ENCODE measurements at regions not wholly inside any gene's neighbourhood (a gene's known extent, or its start where the extent isn't known, plus 50 kb on each side); places are given as distances from the start of the nearest gene placed in this dataset.

- Histone ChIP-seq H3K27ac (no peak overlapping the region), H3K4me1 (ENCODE audit: insufficient read depth) (peaks cover 3% of the 10 kb centered on the region), H3K9me3 (no peaks in the 10 kb centered on the region), H3K36me3 (no peaks in the 10 kb centered on the region), H3K4me3 (no peak overlapping the region), H3K27me3 (no peaks in the 10 kb centered on the region)
- no peak for DNase-seq
- no peak for TF ChIP-seq POLR2A (IDR thresholded peaks at IDR 0.05)
- TF ChIP-seq, protein P1, sequence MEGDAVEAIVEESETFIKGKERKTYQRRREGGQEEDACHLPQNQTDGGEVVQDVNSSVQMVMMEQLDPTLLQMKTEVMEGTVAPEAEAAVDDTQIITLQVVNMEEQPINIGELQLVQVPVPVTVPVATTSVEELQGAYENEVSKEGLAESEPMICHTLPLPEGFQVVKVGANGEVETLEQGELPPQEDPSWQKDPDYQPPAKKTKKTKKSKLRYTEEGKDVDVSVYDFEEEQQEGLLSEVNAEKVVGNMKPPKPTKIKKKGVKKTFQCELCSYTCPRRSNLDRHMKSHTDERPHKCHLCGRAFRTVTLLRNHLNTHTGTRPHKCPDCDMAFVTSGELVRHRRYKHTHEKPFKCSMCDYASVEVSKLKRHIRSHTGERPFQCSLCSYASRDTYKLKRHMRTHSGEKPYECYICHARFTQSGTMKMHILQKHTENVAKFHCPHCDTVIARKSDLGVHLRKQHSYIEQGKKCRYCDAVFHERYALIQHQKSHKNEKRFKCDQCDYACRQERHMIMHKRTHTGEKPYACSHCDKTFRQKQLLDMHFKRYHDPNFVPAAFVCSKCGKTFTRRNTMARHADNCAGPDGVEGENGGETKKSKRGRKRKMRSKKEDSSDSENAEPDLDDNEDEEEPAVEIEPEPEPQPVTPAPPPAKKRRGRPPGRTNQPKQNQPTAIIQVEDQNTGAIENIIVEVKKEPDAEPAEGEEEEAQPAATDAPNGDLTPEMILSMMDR (IDR thresholded peaks at IDR 0.05): no peak
- TF ChIP-seq EP300 (IDR thresholded peaks at IDR 0.05): no peak
- intact Hi-C loops (cut with DNase I): no loop called here
- WGBS, 3 donors: 86 to 95% (median 93%) methylated on average over 9 of the region's 9 CpGs
These were observed 523.2 kb upstream of the JARID2 start for GRCh38 chr6:14722704-14723103.

GRCh38 chr6:14723535-14724086 is 522.3 kb upstream of the JARID2 start:
- H3K27me3 ChIP-seq: no peaks in the 10 kb centered on the region
- no peaks in the 10 kb centered on the region for H3K9me3 ChIP-seq
- H3K27ac ChIP-seq: no peak overlapping the region
- intact Hi-C loops (cut with DNase I): no loop called here
- H3K4me3 ChIP-seq: no peak overlapping the region
- DNase-seq: no peak
- peaks cover 3% of the 10 kb centered on the region for H3K4me1 ChIP-seq (ENCODE audit: insufficient read depth)
- no peaks in the 10 kb centered on the region for H3K36me3 ChIP-seq
- no peak for TF ChIP-seq POLR2A (IDR thresholded peaks at IDR 0.05)
- no peak for TF ChIP-seq EP300 (IDR thresholded peaks at IDR 0.05)
- TF ChIP-seq, protein P1 (IDR thresholded peaks at IDR 0.05): no peak
- WGBS, 3 donors: 92 to 94% (median 94%) methylated on average over 2 of the region's 2 CpGs

- Histone ChIP-seq H3K9me3 (no peaks in the 10 kb centered on the region), H3K27ac (no peak overlapping the region), H3K4me3 (no peak overlapping the region), H3K36me3 (no peaks in the 10 kb centered on the region), H3K4me1 (ENCODE audit: insufficient read depth) (peaks cover 3% of the 10 kb centered on the region), H3K27me3 (no peaks in the 10 kb centered on the region)
- 84 to 87% (median 85%) methylated on average over 1 of the region's 1 CpG for WGBS, 3 donors
- intact Hi-C loops (cut with DNase I): no loop called here
- TF ChIP-seq POLR2A (IDR thresholded peaks at IDR 0.05) (no peak), EP300 (IDR thresholded peaks at IDR 0.05) (no peak)
- TF ChIP-seq, protein P1 (IDR thresholded peaks at IDR 0.05): no peak
- no peak for DNase-seq
These were observed 521.3 kb upstream of the JARID2 start for GRCh38 chr6:14724549-14724948.

DNA sequence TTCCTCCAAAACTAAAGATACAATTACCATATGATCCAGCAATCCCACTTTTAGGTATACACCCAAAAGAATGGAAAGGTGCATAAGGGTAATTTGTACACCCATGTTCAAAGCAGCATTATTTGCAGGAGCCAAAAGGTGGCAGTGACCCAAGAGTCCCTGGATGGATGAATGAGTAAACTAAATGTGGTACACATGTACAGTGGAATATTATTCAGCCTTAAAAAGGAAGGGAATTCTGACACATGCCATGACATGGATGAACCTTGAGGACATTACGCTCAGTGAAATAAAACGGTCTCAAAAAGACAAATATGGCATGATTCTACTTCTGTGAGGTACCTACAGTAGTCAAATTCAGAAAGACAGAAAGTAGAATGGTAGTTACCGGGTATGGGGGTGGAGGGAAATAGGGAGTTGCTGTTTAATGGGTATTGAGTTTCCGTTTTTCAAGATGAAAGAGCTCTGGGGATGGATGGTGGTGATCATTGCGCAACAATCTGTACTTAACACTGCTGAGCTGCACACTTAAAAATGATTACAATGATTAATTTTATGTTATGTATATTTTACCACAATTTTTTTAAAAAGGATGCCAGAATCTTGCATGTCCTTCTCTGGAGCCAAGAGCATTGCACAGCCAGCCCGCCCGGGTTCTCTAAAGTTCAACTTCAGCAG is 518.9 kb upstream of the JARID2 start:
- Histone ChIP-seq H3K27ac (no peak overlapping the region), H3K27me3 (no peaks in the 10 kb centered on the region), H3K4me1 (ENCODE audit: insufficient read depth) (no peaks in the 10 kb centered on the region), H3K36me3 (no peaks in the 10 kb centered on the region), H3K9me3 (no peaks in the 10 kb centered on the region), H3K4me3 (no peak overlapping the region)
- WGBS, 3 donors: 92 to 94% (median 93%) methylated on average over 7 of the region's 7 CpGs
- TF ChIP-seq POLR2A (IDR thresholded peaks at IDR 0.05): no peak
- TF ChIP-seq, protein P1 (IDR thresholded peaks at IDR 0.05): no peak
- no peak for TF ChIP-seq EP300 (IDR thresholded peaks at IDR 0.05)
- no peak for DNase-seq
- intact Hi-C loops (cut with DNase I): no loop called here
